CD4-positive, alpha-beta T cell treated with Interleukin-15 for 1 hour (primary cell): ENCODE measurements at regions not wholly inside any gene's neighbourhood (a gene's known extent, or its start where the extent isn't known, plus 50 kb on each side); places are given as distances from the start of the nearest gene placed in this dataset.

Source experiments
- DNase-seq: peaks from one replicate; pipeline ENCODE4 v3.0.0-alpha.2; 2020

- DNase-seq: peak; percentile 48
These were observed 52.0 kb upstream of the KCNIP1 start for GRCh38 chr5:170451747-170452365.

DNA sequence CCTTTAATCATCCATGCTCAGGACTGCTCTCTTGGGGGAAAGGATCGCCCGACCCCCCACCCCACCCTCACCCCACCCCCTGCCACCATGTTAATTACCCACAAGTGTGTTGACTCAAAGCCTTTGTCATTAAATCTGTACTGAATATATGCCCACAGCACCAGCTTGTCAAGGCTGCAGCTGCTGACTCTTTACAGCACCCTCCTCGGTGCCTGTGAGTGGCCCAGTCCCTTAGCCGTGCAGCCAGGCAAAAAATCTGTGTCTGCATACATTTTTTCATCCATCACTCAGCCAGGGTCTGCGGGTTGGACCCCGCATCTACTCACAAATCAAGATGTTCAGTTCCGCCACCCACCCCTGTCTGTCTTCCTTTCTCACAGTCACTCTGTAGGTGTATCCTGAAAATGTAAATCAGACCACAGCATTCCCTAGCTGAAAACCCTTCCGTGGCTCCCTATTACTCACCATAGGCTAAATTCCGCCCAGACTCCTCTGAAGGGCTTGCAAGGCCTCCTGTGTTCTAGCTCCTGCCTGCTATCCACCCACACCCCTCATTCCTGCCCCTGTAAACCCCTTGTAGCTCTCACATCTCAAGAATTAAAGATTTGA is 53.7 kb upstream of the KCNIP1 start:
- no peak for DNase-seq

DNA sequence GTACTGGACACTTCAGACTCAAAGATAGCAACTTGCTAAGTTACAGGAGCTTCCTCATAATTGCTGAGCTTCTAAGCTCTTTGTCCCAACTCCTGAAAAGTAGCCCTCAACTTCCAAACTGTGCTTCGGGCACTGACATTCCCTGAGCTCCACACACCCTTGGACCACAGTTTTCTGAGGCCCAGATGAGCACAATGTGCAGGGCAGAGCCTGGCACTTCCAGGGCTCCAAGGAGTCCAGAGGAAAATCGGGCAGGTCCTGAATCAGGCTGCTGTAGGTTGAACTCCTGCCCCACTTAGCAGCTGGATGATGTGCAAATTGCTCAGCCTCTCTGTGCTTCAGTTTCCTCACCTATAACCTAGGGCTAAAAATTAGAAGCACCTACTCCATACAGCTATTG is 54.6 kb upstream of the KCNIP1 start:
- no peak for DNase-seq

- DNase-seq: no peak
These were observed 55.6 kb upstream of the KCNIP1 start for GRCh38 chr5:170448221-170448620.

- DNase-seq: no peak
These were observed 57.2 kb upstream of the KCNMB1 start for GRCh38 chr5:170446365-170446764.

DNA sequence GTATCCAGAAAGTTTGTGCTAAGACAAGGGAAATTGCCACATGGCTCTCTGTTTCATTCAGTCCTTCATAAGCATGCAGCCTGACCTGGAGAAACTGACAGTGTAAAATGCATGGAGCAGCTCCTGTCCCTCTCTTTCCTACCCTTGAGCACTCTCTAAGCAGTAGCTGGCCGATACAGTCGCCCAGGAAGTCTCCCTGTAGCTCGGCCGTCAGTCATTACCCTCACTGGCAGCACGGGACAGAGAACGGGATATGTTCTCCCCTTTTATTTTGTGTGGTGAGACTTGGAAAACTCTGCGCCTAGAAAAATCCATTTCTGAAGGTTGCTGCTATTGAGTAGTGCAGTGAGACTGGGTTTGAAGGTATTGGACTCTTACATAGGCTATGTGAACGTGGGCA is 56.8 kb upstream of the KCNMB1 start:
- no peak for DNase-seq

DNA sequence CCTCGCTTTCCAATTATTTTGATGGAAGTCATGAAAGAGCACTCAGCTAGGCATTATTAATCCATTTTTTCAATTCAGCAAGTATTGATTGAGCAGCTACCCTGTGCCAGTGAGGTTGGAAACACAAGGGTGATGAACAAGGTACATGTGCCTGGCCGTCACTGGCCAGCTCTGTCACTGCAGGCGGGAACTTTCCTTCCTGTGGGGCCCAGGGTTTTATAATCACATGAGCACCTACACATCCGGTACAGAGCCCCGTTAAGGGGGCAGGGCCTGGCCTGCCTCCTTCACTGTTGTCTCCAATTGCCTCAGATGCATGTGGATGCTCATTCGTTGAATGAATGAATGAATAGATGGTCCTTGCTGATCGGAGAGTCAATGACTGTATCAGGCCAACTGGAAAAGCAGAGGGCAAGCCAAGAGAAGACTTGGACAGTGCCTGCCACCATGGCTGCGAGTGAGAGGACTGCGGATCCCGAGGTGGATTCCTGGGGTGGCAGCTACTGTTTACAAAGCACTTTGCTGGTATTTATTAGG is 55.9 kb upstream of the KCNMB1 start:
- DNase-seq: no peak

DNA sequence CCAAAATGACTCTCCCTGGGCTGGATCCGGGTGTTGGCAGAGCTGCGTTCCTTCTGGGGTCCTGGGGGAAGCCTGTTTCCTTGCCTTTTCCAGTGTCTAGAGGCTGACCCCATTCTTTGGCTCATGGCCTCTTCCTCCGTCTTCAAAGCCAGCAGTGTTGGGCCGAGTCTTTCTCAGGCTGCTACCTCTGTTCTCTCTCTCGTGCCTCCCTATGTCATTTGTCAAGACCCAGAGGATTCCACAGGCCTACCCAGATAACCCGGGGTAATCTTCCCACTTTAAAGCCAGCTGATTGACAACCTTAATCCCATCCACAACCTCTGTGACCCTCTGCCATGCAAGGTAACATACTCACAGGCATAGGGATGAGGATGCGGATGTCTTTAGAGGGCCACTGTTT is 55.0 kb upstream of the KCNMB1 start:
- no peak for DNase-seq

- DNase-seq: no peak
These were observed 54.5 kb upstream of the KCNMB1 start for GRCh38 chr5:170443624-170444023.

- DNase-seq: no peak
These were observed 53.8 kb upstream of the KCNMB1 start for GRCh38 chr5:170442921-170443320.

- DNase-seq: no peak
These were observed 53.2 kb upstream of the KCNMB1 start for GRCh38 chr5:170442391-170442790.

- DNase-seq: no peak
These were observed 52.2 kb upstream of the KCNMB1 start for GRCh38 chr5:170441393-170441784.

GRCh38 chr5:170440771-170441392 is 51.7 kb upstream of the KCNMB1 start:
- no peak for DNase-seq

DNA sequence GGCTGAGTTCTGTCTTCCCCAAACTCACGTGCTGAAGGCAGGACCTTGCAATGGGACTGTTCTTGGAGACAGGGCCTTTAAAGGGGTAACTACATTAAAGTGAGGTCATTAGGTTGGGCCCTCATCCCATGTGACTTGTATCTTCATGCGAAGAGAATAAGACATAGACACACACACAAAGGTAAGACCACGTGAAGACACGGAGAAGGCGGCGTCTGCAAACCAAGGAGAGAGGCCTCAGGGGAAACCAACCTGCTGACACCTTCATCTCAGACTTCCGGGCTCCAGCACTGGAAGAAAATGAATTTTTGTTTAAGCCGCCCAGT is 50.7 kb upstream of the KCNMB1 start:
- no peak for DNase-seq

- DNase-seq: no peak
These were observed 50.2 kb upstream of the KCNMB1 start for GRCh38 chr5:170439223-170439943.
